Testis (tissue), 2 donors: ENCODE measurements at regions not wholly inside any gene's neighbourhood (a gene's known extent, or its start where the extent isn't known, plus 50 kb on each side); places are given as distances from the start of the nearest gene placed in this dataset.

Experiments used
- DNase-seq: peaks from one replicate; pipeline ENCODE4 v3.0.0-alpha.2; 2019
- H3K27ac ChIP-seq, 2 donors: fragments of 200-600 bp; sonication (generic); one replicate each; pipeline ENCODE4 v1.5.1; 2019
- H3K27me3 ChIP-seq: fragments of 200-600 bp; sonication (generic); one replicate; pipeline ENCODE4 v1.5.1; 2019
- H3K36me3 ChIP-seq: fragments of 200-600 bp; sonication (generic); one replicate; pipeline ENCODE4 v1.5.1; 2017; ENCODE audit warnings: low read depth; ENCODE audit errors: missing control alignments
- H3K4me1 ChIP-seq: fragments of 200-600 bp; sonication (generic); one replicate; pipeline ENCODE4 v1.5.1; 2019
- H3K4me3 ChIP-seq, 2 donors: fragments of 200-600 bp; sonication (generic); one replicate each; pipeline ENCODE4 v1.5.1; 2017 to 2019
- H3K9me3 ChIP-seq: fragments of 200-600 bp; sonication (generic); one replicate; pipeline ENCODE4 v1.5.1; 2017
- POLR2A ChIP-seq: fragments of 450-650 bp; IDR thresholded peaks from one replicate; pipeline ENCODE4 v1.6.1; 2017; ENCODE audit warnings: antibody characterized with exemption, mild to moderate bottlenecking, moderate library complexity
- WGBS, 2 donors: methylation state at CpG; one replicate each; pipeline ENCODE4 v1.1.5; 2018; 5-methylcytosine and 5-hydroxymethylcytosine counted together
- intact Hi-C: fragments of 100-400 bp; cut with DNase I; formaldehyde crosslinking; loops from one replicate; pipeline ENCODE4 v1.15.1; 2023; ENCODE audit warnings: low total_unique reads
- TF ChIP-seq, protein P1 (sequence below), 3 experiments: fragments of 450-650 bp in 2 of 3; fragments of 200-600 bp in 1 of 3; sonication (generic) in 1 of 3; IDR thresholded peaks; one replicate each; pipeline ENCODE4 v1.5.1; 2016 to 2019; ENCODE audit warnings: antibody characterized with exemption in 3 of 3, mild to moderate bottlenecking in 2 of 3, moderate library complexity in 1 of 3

DNA sequence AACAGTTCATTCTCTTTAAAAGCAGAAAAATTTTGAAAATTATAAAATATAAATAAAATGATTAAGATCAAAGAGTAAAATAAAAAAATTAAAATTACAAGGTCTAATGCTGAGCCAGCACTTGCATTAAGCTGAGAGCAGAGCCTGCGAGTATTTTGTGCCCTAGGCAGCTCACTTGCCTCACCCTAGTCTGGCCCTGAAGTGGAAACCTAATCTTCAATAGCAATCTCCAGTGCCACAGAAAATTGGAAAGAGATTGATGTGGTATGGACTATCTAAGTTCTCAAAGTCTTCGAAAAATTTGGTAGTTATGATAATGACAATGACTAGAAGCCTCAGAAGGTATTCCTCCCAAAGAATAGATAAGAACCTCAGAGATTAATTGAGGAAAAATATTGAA lies 459.4 kb upstream of the CBLB start:
- intact Hi-C loops: no loop called here
- Histone ChIP-seq H3K36me3 (no peaks in the 10 kb centered on the region), H3K9me3 (no peaks in the 10 kb centered on the region), H3K27ac (no peak overlapping the region), H3K4me3 (no peak overlapping the region), H3K27me3 (no peaks in the 10 kb centered on the region), H3K4me1 (no peaks in the 10 kb centered on the region)
- no peak for TF ChIP-seq POLR2A
- TF ChIP-seq, protein P1, sequence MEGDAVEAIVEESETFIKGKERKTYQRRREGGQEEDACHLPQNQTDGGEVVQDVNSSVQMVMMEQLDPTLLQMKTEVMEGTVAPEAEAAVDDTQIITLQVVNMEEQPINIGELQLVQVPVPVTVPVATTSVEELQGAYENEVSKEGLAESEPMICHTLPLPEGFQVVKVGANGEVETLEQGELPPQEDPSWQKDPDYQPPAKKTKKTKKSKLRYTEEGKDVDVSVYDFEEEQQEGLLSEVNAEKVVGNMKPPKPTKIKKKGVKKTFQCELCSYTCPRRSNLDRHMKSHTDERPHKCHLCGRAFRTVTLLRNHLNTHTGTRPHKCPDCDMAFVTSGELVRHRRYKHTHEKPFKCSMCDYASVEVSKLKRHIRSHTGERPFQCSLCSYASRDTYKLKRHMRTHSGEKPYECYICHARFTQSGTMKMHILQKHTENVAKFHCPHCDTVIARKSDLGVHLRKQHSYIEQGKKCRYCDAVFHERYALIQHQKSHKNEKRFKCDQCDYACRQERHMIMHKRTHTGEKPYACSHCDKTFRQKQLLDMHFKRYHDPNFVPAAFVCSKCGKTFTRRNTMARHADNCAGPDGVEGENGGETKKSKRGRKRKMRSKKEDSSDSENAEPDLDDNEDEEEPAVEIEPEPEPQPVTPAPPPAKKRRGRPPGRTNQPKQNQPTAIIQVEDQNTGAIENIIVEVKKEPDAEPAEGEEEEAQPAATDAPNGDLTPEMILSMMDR (IDR thresholded peaks at IDR 0.05): no peak
- 93% methylated on average over 2 of the region's 2 CpGs for WGBS, 2 donors
- DNase-seq: no peak

DNA sequence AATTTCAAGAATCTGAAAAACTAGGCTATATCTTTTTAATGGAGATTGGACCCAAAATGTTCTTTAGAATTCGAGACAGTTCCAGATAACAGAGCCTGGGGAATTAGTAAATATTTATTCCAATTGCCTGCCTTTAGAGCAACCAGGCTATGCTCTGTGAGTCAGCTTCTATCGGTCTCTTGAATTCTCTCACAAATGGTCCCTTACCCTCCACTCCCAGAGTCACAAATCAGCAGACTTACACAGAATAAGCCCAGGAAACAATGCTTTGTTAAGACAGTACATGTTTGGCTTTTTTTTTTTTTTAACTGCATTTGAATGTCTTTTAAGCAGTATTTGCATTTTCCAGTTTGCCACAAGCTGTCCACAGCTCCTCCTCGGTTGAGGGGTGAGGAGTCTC lies 460.7 kb upstream of the CBLB start:
- Histone ChIP-seq H3K27me3 (no peaks in the 10 kb centered on the region), H3K36me3 (no peaks in the 10 kb centered on the region), H3K4me3 (no peak overlapping the region), H3K9me3 (no peaks in the 10 kb centered on the region), H3K4me1 (no peaks in the 10 kb centered on the region), H3K27ac (no peak overlapping the region)
- intact Hi-C loops: no loop called here
- TF ChIP-seq, protein P1 (IDR thresholded peaks at IDR 0.05): no peak
- TF ChIP-seq POLR2A: no peak
- 64 to 67% methylated on average over 3 of the region's 3 CpGs for WGBS, 2 donors
- no peak for DNase-seq

DNA sequence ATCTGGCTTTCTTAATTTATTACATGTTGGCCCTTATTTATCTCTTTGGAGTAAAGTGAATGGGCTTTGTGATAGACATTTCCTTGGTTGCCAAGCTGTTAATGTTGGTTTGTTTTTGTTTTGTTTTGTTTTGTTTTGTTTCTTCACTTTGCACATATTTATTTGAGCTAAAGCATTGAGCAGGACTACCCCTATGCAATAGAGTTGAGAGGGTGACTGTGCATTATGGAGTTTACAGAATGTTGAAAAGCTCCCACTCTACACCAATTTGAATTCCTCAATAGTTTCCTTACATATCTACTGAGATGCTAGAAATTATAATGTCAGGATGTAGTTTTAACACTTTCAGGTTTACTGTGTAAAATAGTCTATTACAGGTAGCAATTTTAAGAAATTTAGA lies 462.8 kb upstream of the CBLB start:
- H3K9me3 ChIP-seq: no peaks in the 10 kb centered on the region
- TF ChIP-seq POLR2A: no peak
- TF ChIP-seq, protein P1 (IDR thresholded peaks at IDR 0.05): no peak
- H3K27me3 ChIP-seq: no peaks in the 10 kb centered on the region
- DNase-seq: no peak
- H3K4me3 ChIP-seq: no peak overlapping the region
- intact Hi-C loops: no loop called here
- H3K36me3 ChIP-seq: no peaks in the 10 kb centered on the region
- no peak overlapping the region for H3K27ac ChIP-seq
- no peaks in the 10 kb centered on the region for H3K4me1 ChIP-seq

DNA sequence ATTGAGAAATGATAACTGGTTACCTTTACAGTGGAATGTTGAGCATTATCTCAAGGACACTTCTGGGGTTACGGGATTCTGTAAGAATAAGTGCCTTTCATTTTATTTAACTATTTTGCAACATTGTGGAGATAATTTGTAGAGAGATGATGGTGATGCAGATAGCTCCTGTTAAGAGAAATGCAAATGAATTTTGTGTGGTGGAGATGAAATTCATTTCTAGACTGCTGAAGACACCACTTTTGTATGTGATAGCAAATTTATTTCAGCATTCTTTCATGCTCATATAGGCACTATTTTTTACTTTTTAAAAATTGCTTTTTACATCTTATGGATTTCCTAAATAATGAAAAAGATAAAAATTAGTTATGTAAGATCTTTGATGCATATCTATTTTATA lies 463.3 kb upstream of the CBLB start:
- Histone ChIP-seq H3K9me3 (no peaks in the 10 kb centered on the region), H3K27ac (no peak overlapping the region), H3K4me3 (no peak overlapping the region), H3K36me3 (no peaks in the 10 kb centered on the region), H3K4me1 (no peaks in the 10 kb centered on the region), H3K27me3 (no peaks in the 10 kb centered on the region)
- WGBS, 2 donors: 74% methylated on average over 1 of the region's 1 CpG
- no peak for DNase-seq
- no peak for TF ChIP-seq POLR2A
- TF ChIP-seq, protein P1 (IDR thresholded peaks at IDR 0.05): no peak
- intact Hi-C loops: no loop called here

DNA sequence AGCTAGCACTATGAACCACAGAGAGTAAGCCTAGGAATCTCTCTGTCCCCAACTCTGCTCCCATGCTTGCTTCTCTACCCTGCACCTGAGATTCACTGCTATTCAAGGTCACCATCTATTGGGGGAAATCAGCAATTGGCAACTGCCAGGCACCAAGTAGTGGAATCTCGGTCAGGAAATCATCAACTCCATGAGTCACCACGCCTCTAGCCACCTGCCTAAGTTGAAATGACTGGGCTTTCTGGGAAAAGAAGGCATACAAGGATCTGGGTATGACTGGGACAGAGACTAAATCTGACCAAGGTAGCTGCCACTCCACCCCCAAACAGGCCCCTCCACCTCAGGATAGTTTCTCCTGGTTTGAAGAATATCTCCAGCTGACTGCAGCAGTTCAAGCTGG lies 464.1 kb upstream of the CBLB start:
- no peaks in the 10 kb centered on the region for H3K27me3 ChIP-seq
- WGBS, 2 donors: 88 to 100% methylated on average over 2 of the region's 2 CpGs
- no peaks in the 10 kb centered on the region for H3K4me1 ChIP-seq
- H3K4me3 ChIP-seq: no peak overlapping the region
- TF ChIP-seq POLR2A: no peak
- TF ChIP-seq, protein P1 (IDR thresholded peaks at IDR 0.05): no peak
- no peaks in the 10 kb centered on the region for H3K36me3 ChIP-seq
- H3K27ac ChIP-seq: no peak overlapping the region
- intact Hi-C loops: no loop called here
- no peaks in the 10 kb centered on the region for H3K9me3 ChIP-seq
- no peak for DNase-seq
